T-helper 22 cell (primary cell): ENCODE measurements at regions not wholly inside any gene's neighbourhood (a gene's known extent, or its start where the extent isn't known, plus 50 kb on each side); places are given as distances from the start of the nearest gene placed in this dataset.

Source experiments
- DNase-seq: peaks from one replicate; pipeline ENCODE4 v3.0.0-alpha.2; 2020; ENCODE audit warnings: low read depth

- DNase-seq: no peak
These were observed 50.5 kb upstream of the DLX2 start for GRCh38 chr2:172153156-172153555.

GRCh38 chr2:172153757-172154156 lies 51.1 kb upstream of the DLX2 start:
- DNase-seq: no peak

- DNase-seq: no peak
These were observed 53.1 kb upstream of the DLX2 start for GRCh38 chr2:172155752-172156151.

- DNase-seq: no peak
These were observed 58.1 kb upstream of the DLX2 start for GRCh38 chr2:172160839-172161238.

- DNase-seq: no peak
These were observed 59.6 kb upstream of the DLX2 start for GRCh38 chr2:172162225-172162733.

- no peak for DNase-seq
These were observed 60.1 kb upstream of the DLX2 start for GRCh38 chr2:172162739-172163336.

GRCh38 chr2:172168917-172169346 lies 66.2 kb upstream of the DLX2 start:
- DNase-seq: no peak

GRCh38 chr2:172169611-172170010 lies 66.9 kb upstream of the DLX2 start:
- DNase-seq: no peak

GRCh38 chr2:172172513-172173173 lies 69.9 kb upstream of the DLX2 start:
- peak; percentile 11 for DNase-seq

GRCh38 chr2:172173174-172173706 lies 70.5 kb upstream of the DLX2 start:
- DNase-seq: no peak

- no peak for DNase-seq
These were observed 74.9 kb upstream of the DLX2 start for GRCh38 chr2:172177581-172177980.

GRCh38 chr2:172177996-172178395 lies 75.3 kb upstream of the DLX2 start:
- no peak for DNase-seq

GRCh38 chr2:172179045-172179701 lies 76.5 kb upstream of the DLX2 start:
- DNase-seq: no peak

GRCh38 chr2:172181840-172182239 lies 79.1 kb upstream of the DLX2 start:
- no peak for DNase-seq

- no peak for DNase-seq
These were observed 79.9 kb upstream of the DLX2 start for GRCh38 chr2:172182624-172183023.

- no peak for DNase-seq
These were observed 90.8 kb upstream of the DLX2 start for GRCh38 chr2:172193331-172194089.

- no peak for DNase-seq
These were observed 93.2 kb upstream of the DLX2 start for GRCh38 chr2:172195836-172196376.

- DNase-seq: no peak
These were observed 94.2 kb upstream of the DLX2 start for GRCh38 chr2:172196768-172197431.

- no peak for DNase-seq
These were observed 95.7 kb upstream of the DLX2 start for GRCh38 chr2:172198361-172198760.

- no peak for DNase-seq
These were observed 96.2 kb upstream of the DLX2 start for GRCh38 chr2:172198908-172199307.

GRCh38 chr2:172200495-172201085 lies 97.9 kb upstream of the DLX2 start:
- no peak for DNase-seq
